ENCODE measurements at regions not wholly inside any gene's neighbourhood (a gene's known extent, or its start where the extent isn't known, plus 50 kb on each side); places are given as distances from the start of the nearest gene placed in this dataset.

- no peak for DNase-seq (ENCODE audit: extremely low read depth, low read depth)
- no peak for TF ChIP-seq CTCF (IDR thresholded peaks at IDR 0.05; ENCODE audit: low read depth, low read length)
Observed at GRCh38 chr16:79690159-79690558, 89.6 kb upstream of the MAF start.

- no peak for DNase-seq (ENCODE audit: extremely low read depth, low read depth)
- no peak for TF ChIP-seq CTCF (IDR thresholded peaks at IDR 0.05; ENCODE audit: low read depth, low read length)
Observed at GRCh38 chr16:79687249-79688130, 87.0 kb upstream of the MAF start.

- TF ChIP-seq CTCF (IDR thresholded peaks at IDR 0.05; ENCODE audit: low read depth, low read length), result no peak
- no peak for DNase-seq (ENCODE audit: extremely low read depth, low read depth)
Observed at GRCh38 chr16:79685871-79686270, 85.3 kb upstream of the MAF start.

- no peak for TF ChIP-seq CTCF (IDR thresholded peaks at IDR 0.05; ENCODE audit: low read depth, low read length)
Observed at GRCh38 chr16:79679334-79679733, 78.8 kb upstream of the MAF start.

GRCh38 chr16:79677799-79678530 is 77.4 kb upstream of the MAF start:
- no peak for TF ChIP-seq CTCF (IDR thresholded peaks at IDR 0.05; ENCODE audit: low read depth, low read length)
- no peak for DNase-seq (ENCODE audit: extremely low read depth, low read depth)

More at GRCh38 chr16:79679334-79679733, 78.8 kb upstream of the MAF start:
- no peak for DNase-seq (ENCODE audit: extremely low read depth, low read depth)

- no peak for DNase-seq (ENCODE audit: extremely low read depth, low read depth)
- no peak for TF ChIP-seq CTCF (IDR thresholded peaks at IDR 0.05; ENCODE audit: low read depth, low read length)
Observed at GRCh38 chr16:79673635-79674034, 73.1 kb upstream of the MAF start.

- no peak for TF ChIP-seq CTCF (IDR thresholded peaks at IDR 0.05; ENCODE audit: low read depth, low read length)
- no peak for DNase-seq (ENCODE audit: extremely low read depth, low read depth)
Observed at GRCh38 chr16:79672524-79672923, 72.0 kb upstream of the MAF start.
